Keratinocyte (primary cell): ENCODE measurements at regions not wholly inside any gene's neighbourhood (a gene's known extent, or its start where the extent isn't known, plus 50 kb on each side); places are given as distances from the start of the nearest gene placed in this dataset.

ENCODE experiments used
- DNase-seq: peaks from one replicate; pipeline ENCODE4 v3.0.0-alpha.2; 2011; ENCODE audit warnings: low read depth, missing footprints, low spot score
- FAIRE-seq: peaks from 2 replicates; lab custom pipeline; 2011; peaks lifted over from hg19 to GRCh38; lab: Jason Lieb, UNC
- H2AFZ ChIP-seq: 2 replicates; pipeline ENCODE4 v1.6.0; 2012; ENCODE audit warnings: low read length, control low read depth, inconsistent platforms; ENCODE audit not compliant: control insufficient read depth
- H3K27ac ChIP-seq: 2 replicates; pipeline ENCODE4 v1.5.1; 2011; ENCODE audit warnings: low read length; ENCODE audit not compliant: control insufficient read depth, insufficient read depth
- H3K27me3 ChIP-seq: 3 replicates; pipeline ENCODE4 v1.6.0; 2011; ENCODE audit warnings: low read length; ENCODE audit not compliant: control insufficient read depth, insufficient read depth; ENCODE audit errors: extremely low read depth
- H3K36me3 ChIP-seq, 2 experiments: 2 replicates in 1 of 2; 3 replicates in 1 of 2; pipeline ENCODE4 v1.5.1; 2011; ENCODE audit warnings: low read length in 2 of 2, mild to moderate bottlenecking in 1 of 2; ENCODE audit not compliant: control insufficient read depth in 2 of 2, insufficient read depth in 2 of 2; ENCODE audit errors: extremely low read depth in 1 of 2
- H3K4me1 ChIP-seq: 3 replicates; pipeline ENCODE4 v1.5.1; 2011; ENCODE audit warnings: low read length; ENCODE audit not compliant: control insufficient read depth, insufficient read depth; ENCODE audit errors: extremely low read depth
- H3K4me2 ChIP-seq: 3 replicates; pipeline ENCODE4 v1.6.0; 2011; ENCODE audit warnings: low read depth, low read length; ENCODE audit not compliant: control insufficient read depth, insufficient read depth; ENCODE audit errors: extremely low read depth
- H3K4me3 ChIP-seq, 3 experiments: fragments of 200-600 bp in 1 of 3; sonication (generic) in 1 of 3; 2 replicates in 2 of 3; 3 replicates in 1 of 3; pipeline ENCODE4 v1.5.1; 2011 to 2016; ENCODE audit warnings: low read length in 3 of 3, mild to moderate bottlenecking in 3 of 3, control low read depth in 2 of 3, inconsistent platforms in 1 of 3, low read depth in 1 of 3, mixed read lengths in 1 of 3, mixed run types in 1 of 3, moderate library complexity in 1 of 3; ENCODE audit not compliant: control insufficient read depth in 2 of 3, insufficient read depth in 2 of 3; ENCODE audit errors: extremely low read depth in 1 of 3
- H3K79me2 ChIP-seq: 2 replicates; pipeline ENCODE4 v1.6.0; 2012; ENCODE audit warnings: low read length; ENCODE audit not compliant: control insufficient read depth, insufficient read depth
- H3K9ac ChIP-seq: 3 replicates; pipeline ENCODE4 v1.6.0; 2011; ENCODE audit warnings: low read length; ENCODE audit not compliant: control insufficient read depth, insufficient read depth; ENCODE audit errors: extremely low read depth
- H3K9me1 ChIP-seq: 3 replicates; pipeline ENCODE4 v1.6.0; 2011; ENCODE audit warnings: low read length; ENCODE audit not compliant: control insufficient read depth, insufficient read depth; ENCODE audit errors: extremely low read depth
- H3K9me3 ChIP-seq: 2 replicates; pipeline ENCODE4 v1.5.1; 2012; ENCODE audit warnings: low read depth, low read length; ENCODE audit not compliant: control insufficient read depth
- H4K20me1 ChIP-seq: 3 replicates; pipeline ENCODE4 v1.6.0; 2011; ENCODE audit warnings: low read length; ENCODE audit not compliant: control insufficient read depth, insufficient read depth; ENCODE audit errors: extremely low read depth
- EZH2 ChIP-seq: IDR thresholded peaks from one replicate; pipeline ENCODE4 v1.6.1; 2012; ENCODE audit warnings: inconsistent platforms, mild to moderate bottlenecking, low read length, moderate library complexity
- dilution Hi-C: fragments of 300-500 bp; cut with MboI; formaldehyde crosslinking; loops from one replicate; pipeline ENCODE4 v1.7.0; 2020; ENCODE audit warnings: low sequenced_read_pairs; ENCODE audit not compliant: extremely low pct_ligation_motif_present
- TF ChIP-seq, protein P1 (sequence below), 3 experiments: IDR thresholded peaks in 1 of 3; conservative IDR thresholded peaks in 1 of 3; optimal IDR thresholded peaks in 1 of 3; 2 replicates in 2 of 3; 3 replicates in 1 of 3; pipeline versions ENCODE3 to v1.5.1; 2011; ENCODE audit warnings: low read length in 3 of 3, mild to moderate bottlenecking in 3 of 3, moderate library complexity in 2 of 3, control low read depth in 1 of 3, inconsistent platforms in 1 of 3; ENCODE audit not compliant: insufficient read depth in 2 of 3; ENCODE audit errors: extremely low read depth in 1 of 3

DNA sequence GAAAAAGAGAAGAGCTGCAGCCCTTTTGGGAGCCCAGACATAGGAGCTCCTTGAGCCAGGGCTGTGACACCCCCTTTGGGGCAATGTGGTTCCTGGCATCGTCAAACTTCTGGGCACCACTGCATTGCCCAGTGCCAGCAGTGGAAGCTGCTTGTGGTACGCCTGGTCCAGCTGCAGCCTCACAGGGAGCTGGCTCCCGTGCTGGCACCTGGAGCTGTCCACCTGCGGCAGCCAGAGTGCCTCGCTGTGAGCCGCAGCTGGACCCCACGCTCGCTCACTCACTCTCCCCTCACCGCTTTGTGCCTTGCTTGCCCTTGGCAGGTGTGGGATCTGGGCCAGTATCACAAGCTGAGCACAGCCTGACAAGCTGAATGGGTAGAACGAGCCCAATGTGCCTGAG lies 1150.8 kb upstream of the CDH6 start:
- Histone ChIP-seq H3K27ac (no peak overlapping the region), H3K79me2 (no peaks in the 10 kb centered on the region), H3K9me3 (no peaks in the 10 kb centered on the region), H3K4me3 (no peak overlapping the region), H3K9ac (no peak overlapping the region), H4K20me1 (no peaks in the 10 kb centered on the region), H3K36me3 (no peaks in the 10 kb centered on the region), H3K27me3 (no peaks in the 10 kb centered on the region), H2AFZ (no peak overlapping the region), H3K4me1 (no peaks in the 10 kb centered on the region), H3K4me2 (no peak overlapping the region), H3K9me1 (no peaks in the 10 kb centered on the region)
- no peak for FAIRE-seq
- dilution Hi-C loops = no loop called here
- no peak for DNase-seq
- no peak for TF ChIP-seq EZH2
- TF ChIP-seq, protein P1, sequence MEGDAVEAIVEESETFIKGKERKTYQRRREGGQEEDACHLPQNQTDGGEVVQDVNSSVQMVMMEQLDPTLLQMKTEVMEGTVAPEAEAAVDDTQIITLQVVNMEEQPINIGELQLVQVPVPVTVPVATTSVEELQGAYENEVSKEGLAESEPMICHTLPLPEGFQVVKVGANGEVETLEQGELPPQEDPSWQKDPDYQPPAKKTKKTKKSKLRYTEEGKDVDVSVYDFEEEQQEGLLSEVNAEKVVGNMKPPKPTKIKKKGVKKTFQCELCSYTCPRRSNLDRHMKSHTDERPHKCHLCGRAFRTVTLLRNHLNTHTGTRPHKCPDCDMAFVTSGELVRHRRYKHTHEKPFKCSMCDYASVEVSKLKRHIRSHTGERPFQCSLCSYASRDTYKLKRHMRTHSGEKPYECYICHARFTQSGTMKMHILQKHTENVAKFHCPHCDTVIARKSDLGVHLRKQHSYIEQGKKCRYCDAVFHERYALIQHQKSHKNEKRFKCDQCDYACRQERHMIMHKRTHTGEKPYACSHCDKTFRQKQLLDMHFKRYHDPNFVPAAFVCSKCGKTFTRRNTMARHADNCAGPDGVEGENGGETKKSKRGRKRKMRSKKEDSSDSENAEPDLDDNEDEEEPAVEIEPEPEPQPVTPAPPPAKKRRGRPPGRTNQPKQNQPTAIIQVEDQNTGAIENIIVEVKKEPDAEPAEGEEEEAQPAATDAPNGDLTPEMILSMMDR (optimal IDR thresholded peaks at IDR 0.05 in 1 of 3, IDR thresholded peaks at IDR 0.05 in 1 of 3, conservative IDR thresholded peaks at IDR 0.05 in 1 of 3; ENCODE audit: extremely low read depth in 1 of 3, insufficient read depth in 2 of 3, low read length in 3 of 3) = no peak

DNA sequence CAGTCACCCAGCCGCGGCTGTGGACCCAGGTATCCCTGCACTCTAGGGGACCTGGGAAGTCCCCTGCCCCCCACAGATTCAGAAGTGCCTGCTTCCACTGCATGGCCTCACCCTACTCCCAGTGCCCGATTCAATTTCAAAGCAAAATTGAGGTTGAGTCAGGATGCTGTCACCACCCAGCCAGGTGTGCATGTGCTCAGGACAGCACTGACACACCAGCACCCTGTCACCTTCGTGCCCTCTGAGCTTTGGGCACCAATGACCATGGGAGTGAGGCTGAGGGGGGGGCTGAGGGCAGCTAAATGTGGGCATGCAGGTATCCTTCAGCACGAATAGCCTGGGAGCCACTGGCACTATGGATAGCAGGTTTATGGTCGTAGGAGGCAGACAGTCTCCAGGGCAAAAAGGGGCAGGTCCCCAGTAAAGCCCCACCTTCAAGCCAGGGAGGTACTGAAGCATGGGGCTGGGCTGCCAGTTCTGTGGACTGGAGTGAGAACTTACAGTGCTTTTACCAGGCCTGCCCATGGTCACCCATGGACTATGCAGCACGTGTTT lies 1151.6 kb upstream of the CDH6 start:
- Histone ChIP-seq H3K4me3 (no peak overlapping the region), H3K9me3 (no peaks in the 10 kb centered on the region), H3K9me1 (no peaks in the 10 kb centered on the region), H3K27me3 (no peaks in the 10 kb centered on the region), H3K9ac (no peak overlapping the region), H2AFZ (no peak overlapping the region), H3K79me2 (no peaks in the 10 kb centered on the region), H4K20me1 (no peaks in the 10 kb centered on the region), H3K4me1 (no peaks in the 10 kb centered on the region), H3K36me3 (no peaks in the 10 kb centered on the region), H3K4me2 (no peak overlapping the region), H3K27ac (no peak overlapping the region)
- DNase-seq (no peak), FAIRE-seq (no peak)
- TF ChIP-seq, protein P1 (optimal IDR thresholded peaks at IDR 0.05 in 1 of 3, IDR thresholded peaks at IDR 0.05 in 1 of 3, conservative IDR thresholded peaks at IDR 0.05 in 1 of 3; ENCODE audit: extremely low read depth in 1 of 3, insufficient read depth in 2 of 3, low read length in 3 of 3) = no peak
- TF ChIP-seq EZH2 = no peak
- dilution Hi-C loops = no loop called here
